Hematopoietic multipotent progenitor cell treated with erythropoietin and hydrocortisone succinate and interleukin-3 and kit ligand, for 8 days (in vitro differentiated cells): ENCODE measurements at regions not wholly inside any gene's neighbourhood (a gene's known extent, or its start where the extent isn't known, plus 50 kb on each side); places are given as distances from the start of the nearest gene placed in this dataset.
"Not testable (repeated sequence)": the region's sequence is repeated elsewhere in the genome, so short reads cannot be mapped to it uniquely, and the experiment has no call there.

Experiments used
- DNase-seq: peaks from one replicate; pipeline ENCODE4 v3.0.0-alpha.2; 2015

DNA sequence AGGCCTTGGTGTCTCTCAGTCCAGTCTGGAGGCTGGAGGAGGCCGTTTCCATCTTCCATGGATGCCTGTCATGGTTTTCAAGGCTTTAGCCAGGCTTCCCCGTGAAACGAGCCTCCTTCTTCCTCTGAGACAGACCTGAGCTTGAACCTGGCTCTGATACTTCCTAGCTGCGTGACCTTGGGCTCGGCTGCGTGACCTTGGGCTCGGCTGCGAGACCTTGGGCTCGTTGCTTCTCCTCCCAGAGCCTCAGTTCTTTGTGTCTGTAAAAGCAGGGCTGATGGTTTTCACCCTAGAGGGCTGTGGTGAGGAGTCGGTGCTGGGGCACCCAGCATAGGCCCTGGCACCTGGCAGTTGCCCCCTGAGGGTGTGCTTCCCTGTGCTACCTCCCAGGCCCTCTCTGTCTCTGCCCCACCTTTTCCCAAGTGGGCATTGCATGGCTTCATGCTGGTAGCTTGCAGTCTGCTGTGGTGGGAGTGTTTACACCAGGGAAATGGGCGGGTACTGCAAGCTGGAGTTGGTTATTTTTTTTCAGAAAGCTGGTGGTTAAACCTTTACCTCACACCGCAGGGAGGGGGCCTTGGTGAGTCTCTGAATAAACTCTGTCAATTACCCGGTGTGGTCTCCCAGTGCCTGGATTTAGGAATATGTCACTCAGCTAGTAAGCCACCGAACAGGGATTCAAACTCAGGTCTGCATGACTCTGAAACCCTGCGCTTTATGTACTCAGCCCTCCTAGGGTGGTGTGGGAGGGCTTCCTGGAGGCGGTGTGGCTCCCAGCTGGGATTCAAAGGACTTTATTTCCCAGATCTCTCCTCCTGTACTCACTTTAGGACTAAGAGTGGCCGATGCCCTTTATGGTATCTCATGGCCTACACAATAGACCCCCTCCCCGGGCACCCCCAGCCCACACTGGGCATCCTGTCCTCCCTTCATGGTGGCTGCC lies 129.0 kb upstream of the CIBAR2 start:
- DNase-seq, result no peak

DNA sequence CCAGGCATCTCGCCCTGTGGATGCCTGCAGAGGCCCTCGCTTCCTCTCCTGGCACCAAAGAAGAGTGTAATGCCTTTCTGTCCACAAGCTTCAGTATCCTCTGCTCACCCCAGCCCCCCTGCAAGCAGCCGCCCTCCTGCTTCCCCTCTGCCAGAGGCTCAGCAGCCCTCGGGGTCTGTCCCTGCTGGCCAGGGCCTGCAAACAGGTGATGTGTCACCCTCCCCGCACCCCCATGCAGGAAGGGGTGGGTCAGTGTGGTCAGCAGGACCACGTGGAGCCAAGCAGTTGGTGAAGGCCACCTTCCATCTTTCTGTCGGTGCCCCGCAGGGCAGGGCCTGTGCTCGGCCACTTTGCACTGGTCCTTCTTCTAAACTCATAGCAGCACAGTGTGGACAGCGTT lies 129.9 kb upstream of the CIBAR2 start:
- DNase-seq, result no peak

DNA sequence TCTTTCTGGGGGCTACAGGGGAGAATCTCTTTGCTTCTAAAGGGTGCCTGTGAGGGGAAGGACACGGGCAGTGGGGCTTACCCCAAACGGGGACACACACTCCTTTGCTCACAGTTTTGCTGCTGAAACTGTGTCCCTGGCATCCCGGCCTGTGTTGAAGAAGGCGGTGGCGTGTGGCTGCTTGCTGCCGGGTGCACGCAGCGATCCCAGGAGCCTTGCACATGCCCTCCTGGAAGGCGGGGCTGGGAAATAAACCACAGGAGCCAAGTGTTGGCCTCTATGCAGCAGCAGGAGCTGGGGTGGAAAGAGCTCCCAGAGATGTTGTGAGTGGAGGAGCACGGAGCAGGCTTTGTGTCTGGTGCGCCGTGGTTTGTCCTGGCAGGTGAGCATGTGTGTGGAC lies 131.0 kb upstream of the CIBAR2 start:
- DNase-seq, result no peak

DNA sequence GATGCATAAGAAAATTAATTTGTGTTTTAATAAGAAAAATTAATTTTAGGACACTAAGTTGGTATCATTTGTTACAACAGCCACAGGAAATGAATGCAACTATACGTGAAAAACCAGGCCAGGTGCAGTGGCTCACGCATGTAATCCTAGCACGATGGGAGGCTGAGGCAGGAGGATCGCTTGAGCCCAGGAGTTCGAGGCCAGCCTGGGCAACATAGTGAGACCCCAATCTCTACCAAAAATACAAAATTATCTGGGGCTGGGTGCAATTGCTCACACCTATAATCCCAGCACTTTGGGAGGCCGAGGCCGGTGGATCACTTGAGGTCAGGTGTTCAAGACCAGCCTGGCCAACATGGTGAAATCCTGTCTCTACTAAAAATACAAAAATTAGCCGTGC lies 132.2 kb upstream of the CIBAR2 start:
- DNase-seq, result not testable (repeated sequence)

DNA sequence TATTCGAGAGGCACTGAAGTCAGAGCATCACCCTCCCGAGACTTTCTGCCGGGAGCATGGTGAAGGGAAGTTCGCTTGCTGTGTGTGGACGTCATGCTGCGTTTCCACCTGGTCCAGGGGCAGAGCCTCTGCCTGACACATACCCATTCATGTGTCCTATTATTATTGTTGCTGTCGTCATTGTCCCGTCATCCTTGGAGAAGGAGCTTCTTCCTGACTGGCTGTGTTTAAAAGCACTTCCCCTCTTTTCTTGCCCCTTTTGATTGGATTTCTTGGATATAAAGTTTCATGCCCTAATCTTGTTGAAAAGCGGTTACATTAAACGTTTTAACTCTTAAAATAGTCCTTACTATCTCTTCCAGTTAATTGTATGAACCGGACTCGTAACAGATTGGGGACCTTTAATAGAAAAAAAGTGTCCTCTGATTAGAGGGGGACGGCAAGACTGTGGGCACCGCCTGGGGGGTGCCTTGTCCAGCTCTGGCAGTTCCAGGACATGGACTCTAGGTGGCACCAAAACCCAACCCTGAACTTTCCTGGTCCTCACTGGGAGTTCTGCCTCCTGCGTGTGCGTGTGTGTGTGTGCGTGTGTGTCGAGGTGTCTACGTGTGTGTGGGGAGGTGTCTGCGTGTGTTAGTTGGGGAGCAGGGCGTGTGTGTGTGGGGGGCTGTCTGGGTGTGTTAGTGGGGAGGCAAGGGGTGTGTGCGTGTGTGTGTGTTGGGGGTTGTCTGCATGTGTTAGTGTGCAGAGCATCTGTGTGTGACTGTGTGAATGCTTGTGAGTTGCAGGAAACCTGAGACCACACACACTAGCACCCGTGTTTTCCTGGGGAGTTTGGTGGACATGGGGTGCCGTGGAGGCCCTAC lies 133.3 kb upstream of the CIBAR2 start:
- DNase-seq, result peak; percentile 57

DNA sequence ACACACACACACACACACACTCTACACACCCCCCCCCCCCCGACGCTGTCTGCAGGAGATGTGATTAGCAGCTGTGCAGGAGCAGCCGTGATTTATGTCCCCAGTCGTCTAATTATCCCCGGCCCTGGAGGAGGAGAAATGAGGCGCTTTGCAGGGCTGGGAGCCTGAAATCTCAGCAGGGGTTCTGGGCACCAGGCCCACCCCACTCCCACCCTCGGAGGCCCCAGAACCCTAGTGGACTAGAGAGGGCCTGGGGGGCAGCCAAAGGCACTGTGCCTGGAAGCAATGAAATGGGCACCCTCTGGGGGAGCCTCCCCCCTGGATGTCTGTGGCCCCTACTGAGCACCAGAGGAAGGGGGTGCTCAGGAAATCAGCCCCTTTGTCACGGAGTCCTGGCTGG lies 134.2 kb upstream of the CIBAR2 start:
- DNase-seq, result no peak

DNA sequence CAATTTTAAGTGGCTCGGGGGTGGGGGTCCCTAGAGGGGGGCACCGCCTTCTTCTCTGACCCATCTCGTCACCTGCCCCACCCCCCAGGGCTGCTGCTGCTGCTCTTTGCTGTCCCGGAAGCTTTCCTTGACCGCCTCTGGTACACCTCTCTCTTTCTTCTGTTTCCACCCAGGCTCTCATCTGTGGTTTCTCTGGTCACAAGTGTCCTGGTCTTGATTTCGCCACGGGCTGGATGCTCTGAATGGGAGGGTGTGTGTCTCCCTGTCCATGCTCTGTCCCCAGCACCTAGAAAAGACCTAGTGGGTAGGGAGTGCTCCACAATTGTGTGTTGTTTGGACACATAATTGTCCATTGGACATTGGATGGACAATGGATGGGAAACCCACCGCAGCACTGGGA lies 134.7 kb upstream of the CIBAR2 start:
- DNase-seq, result no peak

DNA sequence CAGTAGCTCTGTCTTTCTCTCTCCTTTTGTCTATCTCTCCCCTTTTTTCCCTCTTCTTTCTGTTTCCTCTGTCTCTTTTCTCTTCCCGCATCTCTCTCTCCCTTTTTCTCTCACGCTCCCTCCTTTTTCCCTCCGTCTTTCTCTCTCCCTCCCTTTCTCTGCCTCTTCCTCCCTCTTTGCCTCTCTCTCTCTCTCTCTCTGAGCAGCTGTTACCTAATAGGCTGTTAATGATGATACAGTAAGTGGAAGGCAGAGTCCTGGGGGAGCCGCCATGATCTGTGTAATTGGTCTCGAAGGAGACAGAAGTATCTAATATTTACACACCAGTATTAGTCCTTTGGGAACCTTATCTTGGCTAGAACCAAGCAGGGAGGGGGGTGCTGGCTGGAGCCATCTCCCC lies 136.1 kb upstream of the CIBAR2 start:
- DNase-seq, result no peak

DNA sequence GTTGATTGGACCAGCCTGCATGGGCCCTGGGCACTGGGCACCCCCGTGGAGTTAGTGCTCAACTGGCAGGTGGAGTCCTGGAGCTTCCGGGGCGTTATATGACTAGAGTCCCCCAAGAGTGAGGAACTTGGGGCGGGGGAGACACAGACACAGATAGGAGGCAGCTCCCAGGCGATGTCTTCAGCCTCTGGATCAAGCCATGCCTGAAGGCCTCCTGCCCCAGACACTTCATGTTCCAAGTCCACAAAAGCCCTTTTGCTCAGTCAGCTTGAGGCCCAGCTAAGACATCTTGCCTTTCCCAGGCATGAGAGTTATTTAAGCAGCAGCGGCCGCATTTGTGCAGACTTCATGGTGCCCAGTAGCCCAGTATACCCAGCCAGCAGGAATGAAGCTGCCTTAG lies 136.6 kb upstream of the CIBAR2 start:
- DNase-seq, result no peak

DNA sequence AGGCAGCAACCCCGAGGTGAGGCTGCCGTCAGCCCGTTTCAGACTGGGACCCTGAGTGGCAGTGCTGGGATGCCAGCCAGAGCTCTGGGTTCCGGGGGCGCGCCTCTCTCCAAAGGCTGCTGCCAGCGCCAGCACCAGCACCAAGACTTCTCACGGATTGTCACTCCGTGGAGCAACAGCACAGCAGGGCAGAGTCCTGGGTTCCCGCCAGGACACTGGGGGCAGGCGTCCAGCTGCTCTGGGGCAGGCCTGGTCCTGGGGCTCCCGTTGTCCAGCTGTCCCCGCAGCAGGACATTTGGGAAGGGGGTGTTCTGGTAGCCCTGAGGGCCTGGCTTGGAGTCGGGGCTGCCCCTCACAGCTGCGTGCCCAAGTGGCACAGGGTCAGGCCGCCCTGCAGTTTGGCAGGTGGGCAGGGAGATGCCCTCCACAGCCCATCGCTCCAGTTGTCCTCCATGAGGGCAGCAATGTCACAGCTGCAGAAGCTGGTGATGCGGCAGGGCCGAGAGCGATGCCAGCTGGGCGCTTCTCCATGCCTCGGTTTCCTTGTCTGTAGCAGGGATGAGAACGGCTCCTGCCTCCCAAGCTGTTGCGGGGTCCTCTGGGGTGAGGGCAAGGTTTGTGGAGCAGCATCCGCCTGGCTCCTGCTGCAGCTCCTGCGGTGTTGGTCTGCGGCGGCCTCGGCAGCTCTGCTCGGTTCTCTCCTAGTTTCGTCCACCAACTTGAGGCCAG lies 137.3 kb upstream of the CIBAR2 start:
- no peak for DNase-seq

DNA sequence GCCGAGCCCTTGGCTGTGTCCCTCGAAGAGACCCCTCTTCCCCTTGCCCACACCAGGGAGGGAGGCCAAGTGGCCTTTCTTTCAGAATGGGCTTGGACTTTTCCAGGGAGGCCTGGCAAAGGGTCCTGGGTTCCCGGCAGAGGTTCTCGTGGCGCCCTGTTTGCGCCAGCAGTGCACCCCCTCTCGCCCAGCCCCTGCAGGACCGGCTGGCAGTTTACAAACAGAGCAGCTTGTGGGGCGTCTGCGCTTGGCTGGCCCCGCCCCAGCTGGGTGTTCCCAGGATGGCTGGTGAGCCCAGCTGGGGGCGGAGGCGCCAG lies 137.8 kb upstream of the CIBAR2 start:
- DNase-seq, result no peak

DNA sequence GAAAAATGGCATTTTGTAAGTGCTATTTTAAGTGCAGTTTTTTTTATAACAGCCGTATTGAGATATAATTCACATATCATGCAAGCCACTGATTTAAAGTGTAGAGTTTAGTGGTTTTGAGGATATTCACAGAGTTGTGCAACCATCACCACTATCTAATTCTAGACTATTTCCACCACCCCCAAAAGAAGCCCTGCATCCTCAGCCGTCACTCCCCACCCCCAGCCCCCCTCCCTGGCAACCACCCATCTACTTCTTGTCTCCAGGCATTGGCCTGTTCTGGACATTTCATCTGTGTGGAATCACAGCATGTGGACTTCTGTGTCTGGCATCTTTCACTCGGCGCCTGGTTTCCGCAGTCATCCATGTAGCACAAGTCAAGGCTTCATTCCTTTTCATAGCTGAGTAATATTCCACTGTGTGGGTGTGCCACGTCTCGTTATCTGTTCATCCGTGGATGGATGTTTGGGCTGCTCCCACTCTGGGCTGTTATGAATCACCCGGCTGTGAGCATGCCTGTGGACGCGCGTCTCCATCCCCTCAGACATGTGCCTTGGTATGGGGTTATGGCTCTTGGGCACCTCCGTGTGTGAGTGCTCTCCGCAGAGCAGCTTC lies 138.4 kb upstream of the CIBAR2 start:
- DNase-seq, result no peak

DNA sequence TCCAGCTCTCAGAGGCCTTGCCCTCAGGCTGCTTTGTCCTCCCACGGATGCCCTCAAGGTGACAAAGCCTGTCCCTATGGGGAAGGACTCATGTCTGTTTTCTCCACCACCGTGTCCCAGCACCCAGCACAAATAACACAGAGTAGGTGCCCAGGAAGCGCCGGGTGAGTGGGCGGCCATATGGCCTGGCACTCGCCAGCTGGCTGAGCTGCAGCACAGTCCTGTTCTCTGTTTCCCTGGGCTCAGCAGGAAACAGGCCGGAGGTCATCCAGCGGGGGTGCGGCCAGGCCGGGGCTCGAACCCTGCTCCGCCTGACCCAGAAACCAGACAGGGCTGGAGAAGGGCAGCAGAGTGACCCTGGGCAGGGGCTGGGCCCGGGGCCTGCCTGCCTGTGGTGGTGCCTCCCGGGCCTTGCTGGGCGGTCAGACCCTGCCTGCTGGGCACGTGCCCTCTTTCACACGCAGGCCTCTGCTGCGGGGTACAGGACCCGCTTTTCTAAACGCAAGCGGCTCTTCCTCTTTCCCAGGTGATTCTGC lies 139.0 kb upstream of the CIBAR2 start:
- DNase-seq, result no peak

DNA sequence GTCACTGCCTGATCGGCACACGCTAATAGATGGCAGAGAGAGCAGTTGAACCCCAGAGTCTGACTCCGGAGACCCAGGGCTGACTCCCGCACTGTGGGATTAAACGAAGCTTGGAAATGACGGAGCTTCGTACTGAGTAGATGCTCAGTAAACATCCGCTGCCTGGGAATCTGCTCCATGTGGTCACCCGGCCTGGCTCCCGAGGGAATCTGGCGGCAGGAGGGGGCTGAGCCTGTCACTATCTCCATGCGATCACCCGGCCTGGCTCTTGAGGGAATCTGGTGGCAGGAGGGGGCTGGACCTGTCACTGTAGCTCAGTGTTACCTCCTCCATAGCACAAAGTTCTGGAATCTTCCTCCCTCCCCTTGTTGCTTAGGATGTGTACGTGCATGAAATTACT lies 139.7 kb upstream of the CIBAR2 start:
- no peak for DNase-seq

DNA sequence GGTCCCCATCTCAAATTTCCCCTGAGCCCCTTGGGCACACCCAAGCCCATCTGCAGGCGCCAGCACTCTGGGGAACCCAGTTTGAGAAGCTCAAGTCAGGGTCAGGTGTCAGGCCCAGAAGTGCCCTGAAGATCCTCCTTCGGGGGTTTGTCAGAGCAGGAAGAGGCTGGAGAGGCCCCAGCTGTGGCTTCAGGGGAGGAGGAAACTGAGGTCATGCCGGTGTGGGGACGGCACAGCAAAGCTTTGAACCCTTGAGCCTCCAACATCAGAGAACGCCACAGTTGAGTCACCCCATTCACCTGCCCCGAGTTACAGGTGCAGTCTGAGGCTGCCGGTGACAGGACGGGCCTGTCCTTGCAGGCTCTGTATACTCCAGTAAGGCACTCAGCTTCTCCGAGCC lies 140.2 kb upstream of the CIBAR2 start:
- DNase-seq, result no peak

DNA sequence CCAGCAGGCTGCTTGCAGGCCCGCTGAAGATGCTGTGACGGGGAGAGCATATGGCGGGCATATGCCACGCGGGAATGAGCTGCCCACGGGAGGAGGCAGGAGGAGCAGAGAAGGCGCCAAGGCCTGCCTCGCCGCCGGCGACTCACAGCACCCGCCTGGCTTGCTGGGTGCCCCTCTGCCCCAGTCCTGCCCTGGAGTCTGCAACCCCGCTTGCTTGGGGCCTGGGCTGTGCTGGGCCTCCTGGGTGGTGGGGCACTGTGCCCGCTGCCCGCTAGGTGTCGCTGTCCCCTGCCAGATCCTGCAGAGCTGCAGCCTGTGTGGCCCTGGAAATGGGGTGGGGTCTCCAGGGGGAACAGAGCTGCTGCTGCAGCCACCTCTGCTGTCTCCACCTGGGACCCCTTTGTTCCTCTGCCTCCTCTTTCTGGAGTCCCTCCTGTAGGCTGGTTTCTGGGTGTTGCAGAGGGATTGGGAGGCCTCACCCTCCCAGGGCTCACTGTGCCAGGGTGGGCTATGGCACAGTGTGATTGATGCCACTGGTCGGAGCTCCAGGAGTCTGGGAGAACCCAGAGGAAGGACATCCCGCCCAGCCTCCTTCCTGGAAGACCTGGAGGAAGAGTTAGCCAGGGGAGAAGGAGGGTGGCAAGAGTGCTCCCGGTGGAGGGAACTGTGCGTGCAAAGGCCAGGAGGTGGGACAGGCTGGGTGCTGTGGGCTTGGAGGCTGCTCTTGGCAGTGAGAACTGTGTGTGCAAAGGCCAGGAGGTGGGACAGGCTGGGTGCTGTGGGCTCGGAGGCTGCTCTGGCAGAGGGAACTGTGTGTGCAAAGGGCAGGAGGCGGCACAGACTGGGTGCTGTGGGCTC lies 141.0 kb upstream of the CIBAR2 start:
- DNase-seq, result peak; percentile 31

DNA sequence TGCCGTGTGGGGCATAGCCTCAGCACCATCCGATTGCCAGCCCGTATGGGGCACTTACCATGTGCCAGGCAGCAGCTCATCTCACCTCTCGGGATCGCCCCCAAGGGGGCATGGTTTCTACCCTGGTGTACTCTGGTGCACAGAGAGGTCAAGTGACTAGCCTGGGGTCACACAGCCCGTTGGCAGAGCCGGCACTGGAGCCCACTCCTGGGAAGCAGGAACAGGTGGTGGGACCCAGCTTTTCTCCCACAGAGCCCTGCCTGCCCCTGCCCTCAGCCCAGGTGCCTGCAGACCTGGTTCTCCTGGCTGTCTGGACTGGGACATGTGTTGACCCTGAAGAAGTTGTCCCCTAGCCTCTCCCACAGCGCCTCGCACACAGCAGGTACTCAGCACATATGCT lies 141.8 kb upstream of the CIBAR2 start:
- no peak for DNase-seq

DNA sequence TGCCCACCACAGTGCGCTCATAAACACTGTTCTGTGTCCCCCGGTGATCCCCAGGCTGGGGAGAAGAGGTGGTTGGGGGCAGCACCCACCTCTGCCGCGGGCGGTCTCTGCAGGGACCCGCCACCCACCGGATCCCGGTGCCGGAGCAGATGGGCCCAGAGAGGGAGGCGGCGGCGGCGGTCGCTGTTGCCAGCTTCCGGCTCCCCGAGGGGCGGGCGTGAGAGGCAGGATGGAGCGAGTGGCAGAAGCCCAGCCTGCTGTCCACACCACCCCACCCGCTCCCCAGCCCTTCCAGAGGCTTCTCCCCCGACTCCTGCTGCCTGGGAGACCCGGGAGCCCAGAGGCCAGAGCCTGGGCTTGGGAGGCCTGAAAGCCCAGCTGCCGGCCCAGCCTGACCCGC lies 142.6 kb upstream of the CIBAR2 start:
- DNase-seq, result no peak

DNA sequence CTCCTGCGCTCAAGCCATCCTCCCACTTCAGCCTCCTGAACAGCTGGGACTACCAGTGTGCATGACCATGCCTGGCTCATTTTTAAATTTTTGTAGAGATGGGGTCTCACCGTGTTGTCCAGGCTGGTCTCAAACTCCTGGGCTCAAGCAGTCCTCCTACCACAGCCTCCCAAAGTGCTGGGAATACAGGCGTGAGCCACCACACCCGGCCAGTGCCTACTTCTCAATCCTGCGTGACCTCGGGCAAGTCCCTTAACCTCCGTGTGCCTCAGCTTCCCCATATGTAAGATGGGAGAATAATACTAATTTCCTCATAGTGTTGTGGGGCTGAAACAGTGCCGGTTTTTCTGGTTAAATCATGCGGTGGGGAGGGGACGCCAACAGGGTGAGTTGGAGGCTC lies 143.5 kb upstream of the CIBAR2 start:
- DNase-seq, result no peak

DNA sequence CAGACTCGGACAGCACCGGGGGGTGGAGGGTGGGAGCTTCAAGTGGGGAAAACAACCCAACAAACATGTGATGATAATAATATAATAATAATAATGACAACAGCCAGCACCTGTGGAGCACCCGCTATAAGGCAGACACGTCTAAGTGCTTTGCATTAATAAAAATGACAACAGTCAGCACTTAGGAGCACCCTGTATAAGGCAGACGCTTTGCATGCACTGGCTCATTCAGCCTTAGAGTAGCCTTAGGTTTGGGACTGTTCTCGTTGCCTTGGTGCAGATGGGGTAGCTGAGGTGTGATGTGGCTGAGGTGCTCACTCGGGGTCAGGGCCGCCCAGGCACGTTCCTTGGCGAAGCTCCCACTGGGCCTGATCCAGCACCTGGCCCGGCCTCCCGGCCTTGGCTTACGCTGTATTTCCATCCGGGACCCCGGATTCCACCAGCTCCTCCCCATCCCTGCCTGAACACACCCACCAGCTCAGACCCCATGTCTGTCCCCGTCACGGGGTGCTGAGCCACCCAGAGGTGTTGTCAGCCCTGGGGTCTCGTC lies 144.0 kb upstream of the CIBAR2 start:
- no peak for DNase-seq

DNA sequence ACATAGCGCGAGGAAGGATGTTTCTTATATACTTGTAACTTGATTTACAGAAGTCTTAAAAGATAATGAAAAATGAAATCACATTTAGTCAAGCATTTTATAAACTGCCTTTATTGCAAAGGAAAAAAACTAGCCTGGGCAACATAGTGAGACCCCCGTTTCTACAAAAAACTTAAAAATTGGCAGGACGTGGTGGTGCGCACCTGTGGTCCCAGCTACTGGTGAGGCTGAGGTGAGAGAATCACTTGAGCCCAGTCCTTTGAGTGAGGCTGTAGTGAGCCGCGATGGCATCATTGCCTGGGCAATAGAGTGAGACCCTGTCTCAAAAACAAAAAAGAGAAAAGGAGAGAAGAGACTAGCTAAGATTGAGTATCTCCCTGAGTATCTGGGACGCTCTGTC lies 145.2 kb upstream of the CIBAR2 start:
- DNase-seq, result no peak

DNA sequence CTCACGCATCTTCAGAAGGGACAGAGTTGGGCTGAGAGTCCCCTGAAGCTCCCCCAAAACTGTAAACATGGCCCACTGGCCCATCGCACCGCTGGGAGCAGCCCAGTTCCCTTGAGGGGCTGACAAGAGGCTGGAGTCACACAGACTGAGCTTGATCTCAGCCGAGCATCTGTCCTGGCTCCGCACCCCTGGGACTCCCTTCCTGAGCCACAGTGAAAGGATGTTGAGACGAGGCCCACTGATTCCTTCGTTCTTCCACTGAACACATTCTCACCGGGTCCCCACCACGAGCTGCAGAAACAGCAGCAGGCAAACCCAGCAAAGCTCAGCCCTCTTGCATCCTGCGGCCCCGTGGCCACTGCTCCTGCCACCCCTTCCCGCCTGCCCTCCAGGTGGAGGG lies 145.9 kb upstream of the CIBAR2 start:
- no peak for DNase-seq
